Gastroesophageal sphincter (tissue), 3 donors: ENCODE measurements at regions not wholly inside any gene's neighbourhood (a gene's known extent, or its start where the extent isn't known, plus 50 kb on each side); places are given as distances from the start of the nearest gene placed in this dataset.

Source experiments
- CTCF ChIP-seq, 4 experiments: fragments of 200-600 bp in 2 of 4; fragments of 450-650 bp in 2 of 4; sonication (generic) in 1 of 4; IDR thresholded peaks; one replicate each; pipeline ENCODE4 v1.5.1; 2017 to 2019; ENCODE audit warnings: antibody characterized with exemption in 4 of 4, mild to moderate bottlenecking in 2 of 4, moderate library complexity in 2 of 4
- POLR2AphosphoS5 ChIP-seq: sonication (generic); formaldehyde crosslinking; IDR thresholded peaks from one replicate; pipeline ENCODE4 v1.6.1; 2017; ENCODE audit warnings: antibody characterized with exemption

DNA sequence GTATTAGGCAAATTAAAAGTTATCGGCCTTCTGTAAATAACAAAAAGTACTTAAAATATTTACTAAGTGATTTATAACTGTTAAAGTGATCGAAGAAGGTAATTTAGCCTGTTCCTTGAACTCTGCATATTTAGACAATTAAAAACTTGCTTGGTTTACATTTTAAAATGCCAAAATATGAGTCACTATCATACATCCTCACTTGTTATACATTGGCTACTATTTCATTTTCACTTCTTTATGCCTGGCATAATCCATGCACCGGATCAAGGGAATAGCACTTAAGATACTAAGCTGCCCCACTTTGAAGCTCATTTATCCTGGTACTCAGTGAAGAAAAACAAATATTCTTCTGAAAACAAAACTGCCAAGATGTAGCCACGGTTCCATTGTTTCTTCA, 344.6 kb downstream of the UBE3D start:
- TF ChIP-seq POLR2AphosphoS5 (no peak), CTCF (IDR thresholded peaks at IDR 0.05) (no peak)
